ENCODE measurements at regions not wholly inside any gene's neighbourhood (a gene's known extent, or its start where the extent isn't known, plus 50 kb on each side); places are given as distances from the start of the nearest gene placed in this dataset.

GRCh38 chr6:105783333-105783935, 302.7 kb upstream of the PRDM1 start:
- H3K27me3 Mint-ChIP-seq, result no peaks in the 10 kb centered on the region
- H3K9me3 Mint-ChIP-seq (ENCODE audit: insufficient read depth), result no peaks in the 10 kb centered on the region
- Histone ChIP-seq H3K9ac (ENCODE audit: low read length) (no peak overlapping the region), H3K27ac (ENCODE audit: low read length in 2 of 2) (no peak overlapping the region), H3K36me3 (replicated peaks in 1 of 2; ENCODE audit: control extremely low read depth in 1 of 2, control insufficient read depth in 1 of 2, extremely low read depth in 1 of 2, insufficient read depth in 2 of 2, low read length in 1 of 2) (no peaks in the 10 kb centered on the region), H3K4me3 (ENCODE audit: control extremely low read depth in 1 of 5, extremely low read depth in 1 of 5, insufficient read depth in 1 of 5, low read depth in 2 of 5, low read length in 4 of 5) (no peak overlapping the region), H3K4me1 (ENCODE audit: control insufficient read depth in 2 of 2, insufficient read depth in 2 of 2, low read length in 2 of 2) (peaks cover 9% of the 10 kb centered on the region in 2 donors), H3K4me2 (replicated peaks; ENCODE audit: low read depth, low read length, poor library complexity, severe bottlenecking) (no peak overlapping the region), H2AFZ (ENCODE audit: insufficient read depth, low read depth, low read length, poor library complexity, severe bottlenecking) (no peak overlapping the region), H3K79me2 (ENCODE audit: control insufficient read depth, insufficient read depth, low read length) (no peaks in the 10 kb centered on the region), H4K20me1 (ENCODE audit: control insufficient read depth, insufficient read depth, low read length, poor library complexity, severe bottlenecking) (no peaks in the 10 kb centered on the region), H3K27me3 (replicated peaks in 1 of 4; ENCODE audit: control extremely low read depth in 1 of 4, control insufficient read depth in 3 of 4, insufficient read depth in 4 of 4, low read length in 3 of 4) (no peaks in the 10 kb centered on the region), H3K9me3 (ENCODE audit: control extremely low read depth in 1 of 3, control insufficient read depth in 2 of 3, insufficient read depth in 1 of 3, low read length in 2 of 3) (no peaks in the 10 kb centered on the region)
- DNase-seq, result no peak
- POLR2A ChIA-PET, result no interaction called here
- H3K4me1 Mint-ChIP-seq, result peaks cover 14% of the 10 kb centered on the region
- TF ChIP-seq, protein P1, sequence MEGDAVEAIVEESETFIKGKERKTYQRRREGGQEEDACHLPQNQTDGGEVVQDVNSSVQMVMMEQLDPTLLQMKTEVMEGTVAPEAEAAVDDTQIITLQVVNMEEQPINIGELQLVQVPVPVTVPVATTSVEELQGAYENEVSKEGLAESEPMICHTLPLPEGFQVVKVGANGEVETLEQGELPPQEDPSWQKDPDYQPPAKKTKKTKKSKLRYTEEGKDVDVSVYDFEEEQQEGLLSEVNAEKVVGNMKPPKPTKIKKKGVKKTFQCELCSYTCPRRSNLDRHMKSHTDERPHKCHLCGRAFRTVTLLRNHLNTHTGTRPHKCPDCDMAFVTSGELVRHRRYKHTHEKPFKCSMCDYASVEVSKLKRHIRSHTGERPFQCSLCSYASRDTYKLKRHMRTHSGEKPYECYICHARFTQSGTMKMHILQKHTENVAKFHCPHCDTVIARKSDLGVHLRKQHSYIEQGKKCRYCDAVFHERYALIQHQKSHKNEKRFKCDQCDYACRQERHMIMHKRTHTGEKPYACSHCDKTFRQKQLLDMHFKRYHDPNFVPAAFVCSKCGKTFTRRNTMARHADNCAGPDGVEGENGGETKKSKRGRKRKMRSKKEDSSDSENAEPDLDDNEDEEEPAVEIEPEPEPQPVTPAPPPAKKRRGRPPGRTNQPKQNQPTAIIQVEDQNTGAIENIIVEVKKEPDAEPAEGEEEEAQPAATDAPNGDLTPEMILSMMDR (IDR thresholded peaks at IDR 0.05), result no peak
- TF ChIP-seq EZH2 (IDR thresholded peaks at IDR 0.05; ENCODE audit: borderline replicate concordance, insufficient read depth, low read depth, low read length, poor library complexity, severe bottlenecking), result no peak
- no peak overlapping the region for H3K27ac Mint-ChIP-seq
- CTCF ChIA-PET, result no interaction called here
- no peak overlapping the region for H3K4me3 Mint-ChIP-seq
- intact Hi-C loops (cut with micrococcal nuclease), result no loop called here
- WGBS (ENCODE audit: insufficient coverage), result 81% methylated on average over 4 of the region's 8 CpGs
- ATAC-seq (ENCODE audit: low read depth), result no peak

- Histone ChIP-seq H3K9me3 (ENCODE audit: control extremely low read depth in 1 of 3, control insufficient read depth in 2 of 3, insufficient read depth in 1 of 3, low read length in 2 of 3) (no peaks in the 10 kb centered on the region), H4K20me1 (ENCODE audit: control insufficient read depth, insufficient read depth, low read length, poor library complexity, severe bottlenecking) (no peaks in the 10 kb centered on the region), H3K27me3 (replicated peaks in 1 of 4; ENCODE audit: control extremely low read depth in 1 of 4, control insufficient read depth in 3 of 4, insufficient read depth in 4 of 4, low read length in 3 of 4) (no peaks in the 10 kb centered on the region), H3K36me3 (replicated peaks in 1 of 2; ENCODE audit: control extremely low read depth in 1 of 2, control insufficient read depth in 1 of 2, extremely low read depth in 1 of 2, insufficient read depth in 2 of 2, low read length in 1 of 2) (no peaks in the 10 kb centered on the region), H2AFZ (ENCODE audit: insufficient read depth, low read depth, low read length, poor library complexity, severe bottlenecking) (no peak overlapping the region), H3K27ac (ENCODE audit: low read length in 2 of 2) (no peak overlapping the region), H3K4me1 (ENCODE audit: control insufficient read depth in 2 of 2, insufficient read depth in 2 of 2, low read length in 2 of 2) (peaks cover 9% of the 10 kb centered on the region in 2 donors), H3K4me2 (replicated peaks; ENCODE audit: low read depth, low read length, poor library complexity, severe bottlenecking) (no peak overlapping the region), H3K79me2 (ENCODE audit: control insufficient read depth, insufficient read depth, low read length) (no peaks in the 10 kb centered on the region), H3K9ac (ENCODE audit: low read length) (no peak overlapping the region), H3K4me3 (ENCODE audit: control extremely low read depth in 1 of 5, extremely low read depth in 1 of 5, insufficient read depth in 1 of 5, low read depth in 2 of 5, low read length in 4 of 5) (no peak overlapping the region)
- H3K27ac Mint-ChIP-seq, result no peak overlapping the region
- TF ChIP-seq, protein P1 (IDR thresholded peaks at IDR 0.05), result no peak
- no peak for TF ChIP-seq EZH2 (IDR thresholded peaks at IDR 0.05; ENCODE audit: borderline replicate concordance, insufficient read depth, low read depth, low read length, poor library complexity, severe bottlenecking)
- POLR2A ChIA-PET, result no interaction called here
- DNase-seq, result no peak
- no peaks in the 10 kb centered on the region for H3K9me3 Mint-ChIP-seq (ENCODE audit: insufficient read depth)
- intact Hi-C loops (cut with micrococcal nuclease), result no loop called here
- no peak for ATAC-seq (ENCODE audit: low read depth)
- WGBS (ENCODE audit: insufficient coverage), result no CpG with 5 or more reads among the region's 3 CpGs
- peaks cover 12% of the 10 kb centered on the region for H3K4me1 Mint-ChIP-seq
- no peak overlapping the region for H3K4me3 Mint-ChIP-seq
- CTCF ChIA-PET, result interaction anchor here (1.3 kb wide), 1 partner anchor 441 kb away, joined by 3 read pairs; no protein-coding TSS in a partner anchor
- no peaks in the 10 kb centered on the region for H3K27me3 Mint-ChIP-seq
Measured at GRCh38 chr6:105781915-105782314, 304.2 kb upstream of the PRDM1 start.
